Parathyroid adenoma (tissue), 2 donors: ENCODE measurements at regions not wholly inside any gene's neighbourhood (a gene's known extent, or its start where the extent isn't known, plus 50 kb on each side); places are given as distances from the start of the nearest gene placed in this dataset.

Source experiments
- H2AFZ ChIP-seq: fragments of 300-600 bp; sonication (generic); one replicate; pipeline ENCODE4 v1.7.0; 2017; ENCODE audit warnings: antibody characterized with exemption, mild to moderate bottlenecking
- H3K27ac ChIP-seq: fragments of 300-600 bp; sonication (generic); one replicate; pipeline ENCODE4 v1.7.0; 2017
- H3K27me3 ChIP-seq: fragments of 300-600 bp; sonication (generic); one replicate; pipeline ENCODE4 v1.7.0; 2017; ENCODE audit warnings: low read length; ENCODE audit not compliant: control insufficient read depth, insufficient read depth
- H3K36me3 ChIP-seq: fragments of 300-600 bp; sonication (generic); one replicate; pipeline ENCODE4 v1.7.0; 2017; ENCODE audit warnings: low read length; ENCODE audit not compliant: control insufficient read depth, insufficient read depth
- H3K4me1 ChIP-seq: fragments of 300-600 bp; sonication (generic); one replicate; pipeline ENCODE4 v1.7.0; 2017; ENCODE audit warnings: control low read depth
- H3K4me2 ChIP-seq: fragments of 300-600 bp; sonication (generic); one replicate; pipeline ENCODE4 v1.7.0; 2017; ENCODE audit warnings: low read length
- H3K4me3 ChIP-seq: fragments of 300-600 bp; sonication (generic); one replicate; pipeline ENCODE4 v1.7.0; 2017; ENCODE audit warnings: low read depth, low read length
- H3K79me2 ChIP-seq: fragments of 300-600 bp; sonication (generic); one replicate; pipeline ENCODE4 v1.7.0; 2017; ENCODE audit warnings: control low read depth
- H3K9ac ChIP-seq: fragments of 300-600 bp; sonication (generic); one replicate; pipeline ENCODE4 v1.7.0; 2017; ENCODE audit warnings: mild to moderate bottlenecking
- H3K9me3 ChIP-seq: fragments of 300-600 bp; sonication (generic); one replicate; pipeline ENCODE4 v1.7.0; 2017; ENCODE audit warnings: low read length; ENCODE audit not compliant: control insufficient read depth
- CTCF ChIP-seq: fragments of 300-600 bp; sonication (generic); IDR thresholded peaks from one replicate; pipeline ENCODE4 v1.7.0; 2017; ENCODE audit warnings: antibody characterized with exemption, mild to moderate bottlenecking
- donor health status: primary hyperparathyroidism.

- H3K9ac ChIP-seq, result no peak overlapping the region
- no peaks in the 10 kb centered on the region for H3K4me1 ChIP-seq
- TF ChIP-seq CTCF, result peak; percentile 71
- no peaks in the 10 kb centered on the region for H3K9me3 ChIP-seq
- H3K79me2 ChIP-seq, result no peaks in the 10 kb centered on the region
- H2AFZ ChIP-seq, result no peak overlapping the region
- no peak overlapping the region for H3K4me3 ChIP-seq
- H3K4me2 ChIP-seq, result no peak overlapping the region
- no peaks in the 10 kb centered on the region for H3K36me3 ChIP-seq
- no peak overlapping the region for H3K27ac ChIP-seq
- H3K27me3 ChIP-seq, result no peaks in the 10 kb centered on the region
Observed at GRCh38 chr17:72556944-72557826, 436.4 kb downstream of the SOX9 start.

DNA sequence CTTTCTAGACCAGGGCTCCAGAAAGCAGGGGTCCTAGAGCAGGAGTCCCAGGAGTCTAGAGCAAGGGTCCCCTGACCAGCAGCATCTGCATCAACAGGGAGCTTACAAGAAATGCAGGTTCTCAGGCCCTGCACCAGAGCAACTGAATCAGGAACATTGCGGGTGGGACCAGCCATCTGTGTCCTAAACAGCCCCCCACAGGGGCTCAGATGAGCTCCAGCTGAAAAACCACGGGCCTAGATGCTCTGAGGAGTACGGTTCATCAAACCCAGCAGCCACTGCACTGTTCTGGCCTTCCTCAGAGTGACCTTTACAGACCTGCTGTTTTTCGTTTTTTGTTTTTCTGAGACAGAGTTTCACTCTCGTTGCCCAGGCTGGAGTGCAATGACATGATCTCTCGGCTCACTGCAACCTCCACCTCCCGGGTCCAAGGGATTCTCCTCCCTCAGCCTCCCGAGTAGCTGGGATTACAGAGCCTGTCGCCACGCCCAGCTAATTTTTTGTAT is 438.2 kb downstream of the SOX9 start:
- Histone ChIP-seq H3K27ac (no peak overlapping the region), H3K9ac (no peak overlapping the region), H2AFZ (no peak overlapping the region), H3K27me3 (no peaks in the 10 kb centered on the region), H3K4me2 (no peak overlapping the region), H3K4me1 (no peaks in the 10 kb centered on the region), H3K79me2 (no peaks in the 10 kb centered on the region), H3K9me3 (no peaks in the 10 kb centered on the region), H3K36me3 (no peaks in the 10 kb centered on the region), H3K4me3 (no peak overlapping the region)
- no peak for TF ChIP-seq CTCF

- Histone ChIP-seq H3K9me3 (no peaks in the 10 kb centered on the region), H3K4me2 (no peak overlapping the region), H3K4me3 (no peak overlapping the region), H2AFZ (no peak overlapping the region), H3K4me1 (no peaks in the 10 kb centered on the region), H3K79me2 (no peaks in the 10 kb centered on the region), H3K27ac (no peak overlapping the region), H3K36me3 (no peaks in the 10 kb centered on the region), H3K27me3 (no peaks in the 10 kb centered on the region), H3K9ac (no peak overlapping the region)
- peak; percentile 67 for TF ChIP-seq CTCF
Observed at GRCh38 chr17:72560303-72561247, 439.8 kb downstream of the SOX9 start.

GRCh38 chr17:72561266-72561665 is 440.4 kb downstream of the SOX9 start:
- H2AFZ ChIP-seq, result no peak overlapping the region
- TF ChIP-seq CTCF, result no peak

More at GRCh38 chr17:72561266-72561665, 440.4 kb downstream of the SOX9 start:
- Histone ChIP-seq H3K27me3 (no peaks in the 10 kb centered on the region), H3K4me1 (no peaks in the 10 kb centered on the region), H3K4me2 (no peak overlapping the region), H3K9ac (no peak overlapping the region), H3K79me2 (no peaks in the 10 kb centered on the region), H3K36me3 (no peaks in the 10 kb centered on the region), H3K4me3 (no peak overlapping the region), H3K9me3 (no peaks in the 10 kb centered on the region), H3K27ac (no peak overlapping the region)
